Breast epithelium (tissue), 4 donors: ENCODE measurements at regions not wholly inside any gene's neighbourhood (a gene's known extent, or its start where the extent isn't known, plus 50 kb on each side); places are given as distances from the start of the nearest gene placed in this dataset.

Experiments
- DNase-seq, 2 donors: peaks; one replicate each; pipeline ENCODE4 v3.0.0-alpha.2; 2019; ENCODE audit warnings: low spot score in 2 of 2
- H3K27ac ChIP-seq, 2 donors: fragments of 200-600 bp; sonication (generic) in 1 of 2; one replicate each; pipeline ENCODE4 v1.5.1; 2016 to 2019; ENCODE audit warnings: mild to moderate bottlenecking in 1 of 2
- H3K27me3 ChIP-seq, 2 donors: fragments of 200-600 bp; sonication (generic) in 1 of 2; one replicate each; pipeline versions ENCODE4 v1.5.1 to v1.6.0; 2017 to 2019; ENCODE audit warnings: control low read depth in 1 of 2, mild to moderate bottlenecking in 1 of 2
- H3K36me3 ChIP-seq: fragments of 200-600 bp; one replicate; pipeline ENCODE4 v1.5.1; 2019
- H3K4me1 ChIP-seq, 2 donors: fragments of 200-600 bp; sonication (generic); one replicate each; pipeline ENCODE4 v1.5.1; 2016 to 2019; ENCODE audit warnings: control low read depth in 1 of 2
- H3K4me3 ChIP-seq, 3 donors: fragments of 200-600 bp; sonication (generic); 1 replicate in 2 of 3; 2 replicates in 1 of 3; pipeline ENCODE4 v1.5.1; 2016 to 2019; ENCODE audit warnings: mild to moderate bottlenecking in 3 of 3, moderate library complexity in 2 of 3
- H3K9me3 ChIP-seq, 2 donors: fragments of 200-600 bp; sonication (generic) in 1 of 2; one replicate each; pipeline ENCODE4 v1.5.1; 2016 to 2019; ENCODE audit warnings: control low read depth in 1 of 2
- POLR2A ChIP-seq: fragments of 450-650 bp; IDR thresholded peaks from one replicate; pipeline ENCODE4 v1.6.1; 2016; ENCODE audit warnings: antibody characterized with exemption, mild to moderate bottlenecking, moderate library complexity
- POLR2AphosphoS5 ChIP-seq, 3 donors: sonication (generic); formaldehyde crosslinking; IDR thresholded peaks; one replicate each; pipeline ENCODE4 v1.6.1; 2017; ENCODE audit warnings: antibody characterized with exemption in 3 of 3
- intact Hi-C: fragments of 100-400 bp; cut with DNase I; formaldehyde crosslinking; loops from one replicate; pipeline ENCODE4 v1.15.1; 2023; ENCODE audit warnings: low total_unique reads
- TF ChIP-seq, protein P1 (sequence below), 3 donors: fragments of 450-650 bp; IDR thresholded peaks; one replicate each; pipeline ENCODE4 v1.5.1; 2016 to 2017; ENCODE audit warnings: antibody characterized with exemption in 3 of 3, mild to moderate bottlenecking in 3 of 3, moderate library complexity in 3 of 3

DNA sequence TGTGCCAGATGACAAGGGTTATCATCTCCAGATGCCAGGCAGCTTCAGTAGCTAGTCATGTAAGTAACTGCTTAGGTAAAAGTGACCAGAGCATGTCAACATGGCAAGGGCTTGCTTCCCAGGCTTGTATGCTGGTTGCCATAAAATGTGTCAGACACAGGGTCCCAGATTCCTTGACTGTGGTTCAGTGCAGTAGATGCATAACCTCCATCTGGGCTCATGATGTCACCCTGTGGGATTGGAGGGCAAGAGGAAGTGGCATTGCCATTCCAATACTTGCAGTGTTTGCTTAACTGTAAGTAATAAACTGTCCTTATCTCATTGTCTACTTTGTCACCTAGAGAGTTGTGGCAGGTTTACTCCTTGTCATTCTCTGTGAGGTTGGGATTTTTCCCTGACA is 226.8 kb downstream of the PCDH17 start:
- TF ChIP-seq POLR2A (no peak), POLR2AphosphoS5 (IDR thresholded peaks at IDR 0.05) (no peak)
- TF ChIP-seq, protein P1, sequence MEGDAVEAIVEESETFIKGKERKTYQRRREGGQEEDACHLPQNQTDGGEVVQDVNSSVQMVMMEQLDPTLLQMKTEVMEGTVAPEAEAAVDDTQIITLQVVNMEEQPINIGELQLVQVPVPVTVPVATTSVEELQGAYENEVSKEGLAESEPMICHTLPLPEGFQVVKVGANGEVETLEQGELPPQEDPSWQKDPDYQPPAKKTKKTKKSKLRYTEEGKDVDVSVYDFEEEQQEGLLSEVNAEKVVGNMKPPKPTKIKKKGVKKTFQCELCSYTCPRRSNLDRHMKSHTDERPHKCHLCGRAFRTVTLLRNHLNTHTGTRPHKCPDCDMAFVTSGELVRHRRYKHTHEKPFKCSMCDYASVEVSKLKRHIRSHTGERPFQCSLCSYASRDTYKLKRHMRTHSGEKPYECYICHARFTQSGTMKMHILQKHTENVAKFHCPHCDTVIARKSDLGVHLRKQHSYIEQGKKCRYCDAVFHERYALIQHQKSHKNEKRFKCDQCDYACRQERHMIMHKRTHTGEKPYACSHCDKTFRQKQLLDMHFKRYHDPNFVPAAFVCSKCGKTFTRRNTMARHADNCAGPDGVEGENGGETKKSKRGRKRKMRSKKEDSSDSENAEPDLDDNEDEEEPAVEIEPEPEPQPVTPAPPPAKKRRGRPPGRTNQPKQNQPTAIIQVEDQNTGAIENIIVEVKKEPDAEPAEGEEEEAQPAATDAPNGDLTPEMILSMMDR (IDR thresholded peaks at IDR 0.05): no peak
- intact Hi-C loops: no loop called here

DNA sequence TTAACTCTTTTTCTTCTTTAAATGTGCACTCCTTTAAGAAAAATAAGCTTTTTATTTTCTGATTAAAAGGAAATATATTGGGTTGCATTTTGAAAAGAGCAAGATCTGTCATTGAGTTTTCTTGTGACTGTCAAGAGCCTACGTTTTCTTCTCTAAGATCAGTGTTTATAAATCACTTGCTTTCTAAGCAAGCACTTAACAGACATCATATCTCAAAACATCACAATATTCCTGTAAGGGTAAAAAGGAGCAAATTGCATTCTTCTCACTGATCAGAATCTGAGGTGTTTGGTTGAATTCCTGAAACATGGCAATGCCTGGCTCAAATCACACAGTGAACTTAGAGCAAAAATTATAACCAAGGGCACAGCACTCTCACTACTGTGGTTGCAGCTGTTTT is 231.3 kb downstream of the PCDH17 start:
- TF ChIP-seq POLR2AphosphoS5 (IDR thresholded peaks at IDR 0.05): no peak
- TF ChIP-seq, protein P1 (IDR thresholded peaks at IDR 0.05): no peak
- no peak for TF ChIP-seq POLR2A
- Histone ChIP-seq H3K4me1 (no peaks in the 10 kb centered on the region), H3K27ac (no peak overlapping the region), H3K36me3 (no peaks in the 10 kb centered on the region), H3K27me3 (no peaks in the 10 kb centered on the region), H3K4me3 (no peak overlapping the region), H3K9me3 (peaks cover 0 to 27% of the 10 kb centered on the region in 2 donors)
- DNase-seq: no peak
- intact Hi-C loops: no loop called here

More for the DNA sequence above, 226.8 kb downstream of the PCDH17 start:
- Histone ChIP-seq H3K4me3 (no peak overlapping the region), H3K9me3 (no peaks in the 10 kb centered on the region), H3K4me1 (no peaks in the 10 kb centered on the region), H3K27me3 (no peaks in the 10 kb centered on the region), H3K36me3 (no peaks in the 10 kb centered on the region), H3K27ac (no peak overlapping the region)
- DNase-seq: no peak

DNA sequence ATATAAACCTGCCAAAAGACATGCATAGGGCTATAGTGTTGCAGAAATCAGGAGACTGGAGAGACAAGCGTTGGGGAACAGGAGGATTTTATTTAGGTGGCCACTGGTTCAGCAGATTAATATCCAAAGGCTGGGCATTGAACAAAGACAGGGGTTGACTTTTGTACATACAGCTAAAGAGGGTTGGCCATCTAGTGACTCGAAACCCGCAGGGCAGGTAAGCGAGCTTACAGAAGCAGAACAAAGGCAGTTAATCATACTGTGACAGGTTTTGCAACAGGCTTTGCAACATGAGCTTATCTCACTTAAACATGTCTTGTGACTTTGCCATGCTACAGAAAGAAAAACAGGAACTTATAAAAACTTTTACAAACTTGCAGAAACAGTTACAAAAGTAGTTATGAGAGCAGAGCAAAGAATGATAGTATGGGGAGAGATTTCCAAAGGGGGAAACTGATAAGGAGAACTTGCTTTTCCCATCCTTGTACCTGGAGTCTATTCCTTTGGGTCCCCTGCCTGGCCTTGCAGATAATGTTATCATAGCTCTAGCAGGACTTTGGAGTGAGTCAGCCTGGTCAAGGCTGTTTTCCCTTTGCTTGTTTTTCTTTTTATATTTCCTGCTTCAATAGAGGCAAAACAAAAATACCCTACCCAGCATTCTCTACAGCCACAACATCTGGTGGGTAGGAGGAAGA is 234.2 kb downstream of the PCDH17 start:
- intact Hi-C loops: no loop called here

GRCh38 chr13:57874530-57874929 is 243.0 kb downstream of the PCDH17 start:
- Histone ChIP-seq H3K4me3 (no peak overlapping the region), H3K27me3 (no peaks in the 10 kb centered on the region), H3K36me3 (no peaks in the 10 kb centered on the region), H3K4me1 (no peaks in the 10 kb centered on the region), H3K9me3 (no peaks in the 10 kb centered on the region), H3K27ac (no peak overlapping the region)
- intact Hi-C loops: no loop called here
- TF ChIP-seq POLR2AphosphoS5 (IDR thresholded peaks at IDR 0.05) (no peak), POLR2A (no peak)
- TF ChIP-seq, protein P1 (IDR thresholded peaks at IDR 0.05): no peak
- no peak for DNase-seq

More for the DNA sequence above, 234.2 kb downstream of the PCDH17 start:
- no peak overlapping the region for H3K4me3 ChIP-seq
- H3K9me3 ChIP-seq: peaks cover 0 to 27% of the 10 kb centered on the region in 2 donors
- no peaks in the 10 kb centered on the region for H3K4me1 ChIP-seq
- DNase-seq: no peak
- no peaks in the 10 kb centered on the region for H3K27me3 ChIP-seq
- no peak overlapping the region for H3K27ac ChIP-seq
- no peak for TF ChIP-seq POLR2A
- no peak for TF ChIP-seq POLR2AphosphoS5 (IDR thresholded peaks at IDR 0.05)
- TF ChIP-seq, protein P1 (IDR thresholded peaks at IDR 0.05): no peak
- H3K36me3 ChIP-seq: no peaks in the 10 kb centered on the region

GRCh38 chr13:57877601-57878000 is 246.1 kb downstream of the PCDH17 start:
- intact Hi-C loops: no loop called here
- H3K4me1 ChIP-seq: no peaks in the 10 kb centered on the region
- no peak for TF ChIP-seq POLR2A
- no peak for TF ChIP-seq POLR2AphosphoS5 (IDR thresholded peaks at IDR 0.05)
- TF ChIP-seq, protein P1 (IDR thresholded peaks at IDR 0.05): no peak

More at GRCh38 chr13:57877601-57878000, 246.1 kb downstream of the PCDH17 start:
- DNase-seq: no peak
- Histone ChIP-seq H3K9me3 (no peaks in the 10 kb centered on the region), H3K27ac (no peak overlapping the region), H3K4me3 (no peak overlapping the region), H3K27me3 (no peaks in the 10 kb centered on the region), H3K36me3 (no peaks in the 10 kb centered on the region)
